Left lung (tissue), 4 donors: ENCODE measurements at regions not wholly inside any gene's neighbourhood (a gene's known extent, or its start where the extent isn't known, plus 50 kb on each side); places are given as distances from the start of the nearest gene placed in this dataset.

Experiments
- ATAC-seq: fragments of 200-7000 bp; cut with Tn5 transposase; one replicate; pipeline ENCODE4 v1.9.1; 2020; ENCODE audit warnings: moderate library complexity
- DNase-seq, 4 donors: peaks; one replicate each; pipeline ENCODE4 v3.0.0-alpha.2; 2013 to 2020
- H3K27ac ChIP-seq, 2 donors: fragments of 200-600 bp; sonication (generic) in 1 of 2; one replicate each; pipeline versions ENCODE4 v1.5.0 to v1.8.0; 2020 to 2021
- H3K27me3 ChIP-seq, 2 donors: fragments of 200-600 bp; sonication (generic) in 1 of 2; one replicate each; pipeline versions ENCODE4 v1.5.0 to v1.8.0; 2020 to 2021
- H3K36me3 ChIP-seq, 2 donors: fragments of 200-600 bp; sonication (generic) in 1 of 2; one replicate each; pipeline versions ENCODE4 v1.5.0 to v1.8.0; 2020 to 2021
- H3K4me1 ChIP-seq, 2 donors: fragments of 200-600 bp; one replicate each; pipeline ENCODE4 v1.8.0; 2021
- H3K4me3 ChIP-seq, 2 donors: fragments of 200-600 bp; sonication (generic) in 1 of 2; one replicate each; pipeline versions ENCODE4 v1.5.0 to v1.8.0; 2020 to 2021; ENCODE audit warnings: mild to moderate bottlenecking in 1 of 2
- H3K9me3 ChIP-seq, 2 donors: fragments of 200-600 bp; sonication (generic) in 1 of 2; one replicate each; pipeline versions ENCODE4 v1.5.0 to v1.8.0; 2020 to 2021
- CTCF ChIP-seq, 2 donors: fragments of 200-600 bp; sonication (generic) in 1 of 2; IDR thresholded peaks; one replicate each; pipeline versions ENCODE4 v1.5.0 to v1.8.0; 2021; ENCODE audit warnings: antibody characterized with exemption in 2 of 2
- intact Hi-C, 2 donors: fragments of 100-400 bp; cut with DNase I; formaldehyde crosslinking; loops; one replicate each; pipeline versions ENCODE4 v1.11.2 to v1.14.2; 2022
- donor health status: DM: no; HTN: yes; CAD: no.
- donor health status: DM: no; HTN: no; CAD: no.

- no peak for DNase-seq
- no peaks in the 10 kb centered on the region for H3K36me3 ChIP-seq
- TF ChIP-seq CTCF (IDR thresholded peaks at IDR 0.05) = no peak
- H3K4me3 ChIP-seq = no peak overlapping the region
- H3K27ac ChIP-seq = no peak overlapping the region
- H3K4me1 ChIP-seq = no peaks in the 10 kb centered on the region
- no peaks in the 10 kb centered on the region for H3K27me3 ChIP-seq
- no peak for ATAC-seq
- intact Hi-C loops = no loop called here
- peaks cover 0 to under 1% of the 10 kb centered on the region in 2 donors for H3K9me3 ChIP-seq
These were observed 224.3 kb upstream of the C11orf87 start for GRCh38 chr11:109197656-109198055.

- Histone ChIP-seq H3K9me3 (no peaks in the 10 kb centered on the region), H3K27me3 (no peaks in the 10 kb centered on the region), H3K4me3 (no peak overlapping the region), H3K36me3 (no peaks in the 10 kb centered on the region), H3K4me1 (no peaks in the 10 kb centered on the region), H3K27ac (no peak overlapping the region)
- DNase-seq (no peak), ATAC-seq (no peak)
- no peak for TF ChIP-seq CTCF (IDR thresholded peaks at IDR 0.05)
- intact Hi-C loops = no loop called here
These were observed 218.8 kb upstream of the C11orf87 start for GRCh38 chr11:109203176-109203575.

GRCh38 chr11:109205312-109205711, 216.7 kb upstream of the C11orf87 start:
- intact Hi-C loops = no loop called here
- no peak overlapping the region for H3K27ac ChIP-seq
- no peak for ATAC-seq
- DNase-seq = no peak
- H3K9me3 ChIP-seq = peaks cover 0 to under 1% of the 10 kb centered on the region in 2 donors
- H3K4me3 ChIP-seq = no peak overlapping the region
- H3K4me1 ChIP-seq = no peaks in the 10 kb centered on the region
- H3K36me3 ChIP-seq = no peaks in the 10 kb centered on the region
- no peak for TF ChIP-seq CTCF (IDR thresholded peaks at IDR 0.05)
- H3K27me3 ChIP-seq = no peaks in the 10 kb centered on the region

- Histone ChIP-seq H3K27me3 (no peaks in the 10 kb centered on the region), H3K4me1 (no peaks in the 10 kb centered on the region)
These were observed 213.9 kb upstream of the C11orf87 start for GRCh38 chr11:109208121-109208520.

GRCh38 chr11:109209572-109209971, 212.4 kb upstream of the C11orf87 start:
- Histone ChIP-seq H3K4me3 (no peak overlapping the region), H3K27ac (no peak overlapping the region), H3K27me3 (no peaks in the 10 kb centered on the region), H3K36me3 (no peaks in the 10 kb centered on the region), H3K9me3 (peaks cover 0 to 11% of the 10 kb centered on the region in 2 donors), H3K4me1 (no peaks in the 10 kb centered on the region)
- DNase-seq = no peak
- intact Hi-C loops = no loop called here
- no peak for TF ChIP-seq CTCF (IDR thresholded peaks at IDR 0.05)
- no peak for ATAC-seq

More at GRCh38 chr11:109208121-109208520, 213.9 kb upstream of the C11orf87 start:
- DNase-seq (no peak), ATAC-seq (no peak)
- no peak for TF ChIP-seq CTCF (IDR thresholded peaks at IDR 0.05)
- no peaks in the 10 kb centered on the region for H3K36me3 ChIP-seq
- intact Hi-C loops = no loop called here
- no peak overlapping the region for H3K27ac ChIP-seq
- H3K9me3 ChIP-seq = peaks cover 0 to 11% of the 10 kb centered on the region in 2 donors
- no peak overlapping the region for H3K4me3 ChIP-seq
